Stimulated activated CD8-positive, alpha-beta memory T cell treated with anti-CD3 and anti-CD28 coated beads, Interleukin-7, amount 100 ng/mL, for 4 hours (primary cell): ENCODE measurements at regions not wholly inside any gene's neighbourhood (a gene's known extent, or its start where the extent isn't known, plus 50 kb on each side); places are given as distances from the start of the nearest gene placed in this dataset.

Source experiments
- DNase-seq, 2 donors: peaks; one replicate each; pipeline ENCODE4 v3.0.0-alpha.2; 2020; ENCODE audit warnings: low read depth in 2 of 2

GRCh38 chr1:2971101-2971501 lies 50.2 kb upstream of the ACTRT2 start:
- no peak for DNase-seq
